Activated T-cell treated with anti-CD3 and anti-CD28 coated beads, Interleukin-2, amount 50 U/mL, for 4 hours (primary cell): ENCODE measurements at regions not wholly inside any gene's neighbourhood (a gene's known extent, or its start where the extent isn't known, plus 50 kb on each side); places are given as distances from the start of the nearest gene placed in this dataset.

Source experiments
- ATAC-seq, 2 donors: fragments of 200-7000 bp; cut with Tn5 transposase; one replicate each; pipeline ENCODE4 v1.10.0; 2021
- DNase-seq: peaks from one replicate; pipeline ENCODE4 v3.0.0-alpha.2; 2020
- H3K27me3 Mint-ChIP-seq: one replicate; pipeline ENCODE4 v1.8.0; 2021; ENCODE audit warnings: low read depth, mixed read lengths
- H3K36me3 Mint-ChIP-seq: one replicate; pipeline ENCODE4 v1.8.0; 2022; ENCODE audit warnings: mixed read lengths; ENCODE audit not compliant: insufficient read depth
- H3K4me1 Mint-ChIP-seq: one replicate; pipeline ENCODE4 v1.8.0; 2021; ENCODE audit warnings: low read depth, mixed read lengths
- H3K4me3 Mint-ChIP-seq: one replicate; pipeline ENCODE4 v1.8.0; 2021; ENCODE audit warnings: mild to moderate bottlenecking, moderate library complexity, mixed read lengths
- H3K9me3 Mint-ChIP-seq: one replicate; pipeline ENCODE4 v1.8.0; 2021; ENCODE audit warnings: mixed read lengths

DNA sequence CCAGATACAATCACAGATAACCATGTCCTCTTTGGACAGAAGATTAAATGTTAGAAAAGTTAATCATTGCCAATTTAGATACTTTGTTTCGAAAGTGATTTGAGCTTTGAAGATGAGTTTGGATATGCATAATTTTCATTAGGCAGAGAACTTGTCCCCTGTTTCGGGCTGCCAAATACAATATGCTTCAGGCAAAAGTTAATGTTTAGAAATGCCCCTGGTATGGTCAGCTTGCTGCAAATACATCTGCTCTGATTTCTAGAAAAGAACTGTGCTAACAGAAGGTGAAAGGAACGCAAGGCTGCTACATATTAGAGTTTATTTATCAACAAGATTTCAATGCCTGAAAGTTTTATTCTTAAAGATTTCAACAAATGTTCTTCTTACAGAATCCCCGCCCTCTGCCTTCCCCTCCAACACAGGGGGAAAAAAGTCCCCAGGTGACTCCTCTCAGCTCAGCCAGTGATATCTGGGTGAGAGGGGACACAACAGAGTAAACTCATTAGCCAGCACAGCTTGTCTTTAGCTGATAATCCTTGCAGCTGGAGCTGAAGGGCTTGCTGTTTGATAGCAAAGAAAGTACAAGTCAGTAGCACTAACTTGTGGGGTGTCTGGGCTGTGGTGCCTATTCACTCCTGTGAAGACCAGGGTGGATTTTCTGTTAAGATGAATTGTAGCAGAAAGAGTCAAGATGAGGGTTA, 435.7 kb downstream of the DMAC1 start:
- Mint-ChIP-seq H3K4me1 (no peaks in the 10 kb centered on the region), H3K4me3 (no peak overlapping the region), H3K27me3 (no peaks in the 10 kb centered on the region), H3K9me3 (no peaks in the 10 kb centered on the region), H3K36me3 (no peaks in the 10 kb centered on the region)
- ATAC-seq (no peak), DNase-seq (no peak)

DNA sequence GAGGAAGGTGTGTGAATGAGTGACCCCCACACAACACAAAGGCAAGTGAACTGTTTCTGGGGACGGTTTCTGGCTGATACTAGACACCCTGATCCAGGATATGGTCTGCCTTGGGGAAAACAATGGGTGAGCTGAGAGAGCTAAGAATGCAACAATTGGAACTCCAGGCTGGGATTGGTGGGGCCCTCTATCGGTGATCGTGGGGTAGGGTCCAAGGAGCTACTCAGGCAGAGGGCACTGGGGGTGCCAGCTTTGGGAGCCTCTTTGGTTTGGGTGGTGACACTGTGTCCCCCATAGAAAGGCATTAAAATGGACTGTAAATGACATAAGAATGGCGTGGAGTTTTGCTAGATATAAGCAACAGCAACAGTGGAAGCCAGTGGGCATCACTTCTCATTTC, 439.1 kb downstream of the DMAC1 start:
- no peak overlapping the region for H3K4me3 Mint-ChIP-seq
- no peak for DNase-seq

DNA sequence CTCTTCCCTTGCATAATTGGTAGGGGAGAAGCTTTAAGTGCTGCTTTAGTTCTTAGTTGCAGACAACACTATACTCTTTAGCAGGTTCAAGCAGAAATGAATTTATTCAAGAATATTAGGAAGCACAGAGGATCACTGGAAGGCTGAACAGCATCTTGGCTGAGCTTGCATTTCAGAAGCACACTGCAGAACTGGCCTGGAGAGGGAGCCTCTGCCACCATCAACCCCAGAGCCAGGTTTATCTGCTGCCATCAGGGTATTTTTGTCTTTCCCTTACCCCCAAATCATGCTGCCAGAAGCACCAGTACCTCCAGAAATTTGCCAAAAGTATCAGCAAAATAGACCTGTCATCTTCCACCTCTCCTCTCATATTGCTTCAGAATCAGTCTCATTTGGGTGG, 440.7 kb downstream of the DMAC1 start:
- peaks cover 3% of the 10 kb centered on the region for H3K27me3 Mint-ChIP-seq

More for the DNA sequence above, 439.1 kb downstream of the DMAC1 start:
- Mint-ChIP-seq H3K9me3 (no peaks in the 10 kb centered on the region), H3K4me1 (no peaks in the 10 kb centered on the region), H3K27me3 (no peaks in the 10 kb centered on the region), H3K36me3 (no peaks in the 10 kb centered on the region)
- ATAC-seq = no peak

DNA sequence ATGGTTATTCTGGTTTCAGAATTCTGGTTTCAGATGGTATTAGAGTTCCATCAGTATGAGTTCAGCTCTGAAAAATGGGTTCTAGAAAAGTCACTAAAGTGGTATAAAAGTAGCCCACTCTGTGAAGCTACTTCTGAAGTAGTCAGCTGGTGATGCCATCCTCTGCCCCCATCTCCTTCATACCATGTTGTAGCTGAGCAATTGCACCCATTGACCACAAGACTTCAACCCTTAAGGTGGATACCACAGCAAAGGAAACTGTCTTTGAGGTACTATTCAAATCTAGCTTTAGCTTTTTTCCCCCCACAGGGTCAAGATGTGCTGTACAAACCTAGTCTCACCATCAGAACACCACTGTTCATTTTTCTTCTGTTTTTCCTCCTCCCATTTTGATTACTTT, 444.9 kb downstream of the DMAC1 start:
- Mint-ChIP-seq H3K4me1 (no peaks in the 10 kb centered on the region), H3K27me3 (peaks cover 3% of the 10 kb centered on the region), H3K4me3 (no peak overlapping the region), H3K36me3 (no peaks in the 10 kb centered on the region), H3K9me3 (peaks cover 3% of the 10 kb centered on the region)
- DNase-seq = no peak
- no peak for ATAC-seq

More for the DNA sequence above, 440.7 kb downstream of the DMAC1 start:
- Mint-ChIP-seq H3K4me1 (no peaks in the 10 kb centered on the region), H3K9me3 (no peaks in the 10 kb centered on the region), H3K36me3 (no peaks in the 10 kb centered on the region), H3K4me3 (no peak overlapping the region)
- ATAC-seq (no peak), DNase-seq (no peak)

DNA sequence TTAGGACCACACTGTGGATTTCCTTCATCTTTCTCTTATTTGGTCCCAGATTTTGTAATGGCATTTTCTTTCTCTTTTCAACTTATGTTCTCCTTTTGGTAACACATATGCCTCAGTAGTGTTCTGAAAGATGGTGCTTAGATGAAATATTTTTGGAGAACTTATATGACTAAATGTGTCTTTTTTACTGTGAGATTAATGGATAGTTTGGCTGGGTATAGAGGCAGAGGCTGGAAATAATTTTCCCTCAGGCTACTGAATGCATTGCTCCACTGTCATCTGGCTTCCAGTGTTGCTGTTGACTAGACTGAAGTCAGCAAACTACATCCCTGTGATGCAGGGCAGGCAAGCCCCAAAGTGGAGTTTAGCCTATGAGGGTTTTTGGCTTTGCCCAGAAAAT, 450.9 kb downstream of the DMAC1 start:
- no peaks in the 10 kb centered on the region for H3K4me1 Mint-ChIP-seq
- no peaks in the 10 kb centered on the region for H3K36me3 Mint-ChIP-seq
- H3K27me3 Mint-ChIP-seq = peaks cover 2% of the 10 kb centered on the region
- peaks cover 8% of the 10 kb centered on the region for H3K9me3 Mint-ChIP-seq
- ATAC-seq (no peak), DNase-seq (no peak)
- no peak overlapping the region for H3K4me3 Mint-ChIP-seq

DNA sequence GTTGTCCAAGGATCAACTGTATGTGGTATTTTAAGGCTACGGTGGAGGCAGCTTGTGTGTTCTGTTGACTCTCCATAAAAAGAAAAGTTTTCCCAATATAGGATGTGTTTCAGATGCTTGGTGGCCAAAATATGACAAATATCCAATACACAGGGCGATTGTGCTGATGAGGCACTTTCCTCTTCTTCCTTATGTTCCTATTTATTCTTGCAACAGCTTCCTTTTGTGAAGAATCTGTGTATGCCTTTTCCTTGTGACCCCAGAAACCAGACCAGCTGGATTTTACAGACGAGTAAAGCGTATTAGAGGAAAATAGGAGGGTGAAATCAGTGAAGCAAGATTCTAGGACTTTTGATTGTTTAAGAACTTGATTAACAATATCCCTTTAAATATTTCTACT, 452.0 kb downstream of the DMAC1 start:
- H3K4me3 Mint-ChIP-seq = no peak overlapping the region
- H3K9me3 Mint-ChIP-seq = peaks cover 8% of the 10 kb centered on the region
- H3K36me3 Mint-ChIP-seq = no peaks in the 10 kb centered on the region
- H3K4me1 Mint-ChIP-seq = no peaks in the 10 kb centered on the region
- peaks cover 2% of the 10 kb centered on the region for H3K27me3 Mint-ChIP-seq
- DNase-seq (no peak), ATAC-seq (no peak)

DNA sequence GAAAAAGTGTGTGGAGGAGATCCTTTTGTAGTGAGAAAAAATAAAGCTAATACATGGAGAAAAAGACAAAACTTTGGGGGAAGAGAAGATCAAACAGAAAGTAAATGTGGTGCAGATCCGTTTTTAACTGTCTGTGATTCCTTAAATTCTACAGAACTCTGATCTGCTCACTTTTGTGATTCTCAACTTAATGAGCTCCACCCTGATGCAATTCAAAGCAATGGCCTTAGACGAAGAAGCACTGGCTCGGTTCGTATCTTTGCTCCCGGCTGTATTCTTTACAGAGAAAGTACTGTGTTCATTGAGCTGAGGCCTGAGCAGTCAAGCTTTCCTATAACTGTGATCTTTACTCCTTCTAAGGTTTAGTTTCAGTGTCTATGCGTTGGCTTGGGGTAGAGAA, 453.4 kb downstream of the DMAC1 start:
- no peaks in the 10 kb centered on the region for H3K36me3 Mint-ChIP-seq
- H3K27me3 Mint-ChIP-seq = peaks cover 9% of the 10 kb centered on the region
- no peak for ATAC-seq
- peaks cover 8% of the 10 kb centered on the region for H3K9me3 Mint-ChIP-seq
- DNase-seq = no peak
- no peak overlapping the region for H3K4me3 Mint-ChIP-seq
- no peaks in the 10 kb centered on the region for H3K4me1 Mint-ChIP-seq

DNA sequence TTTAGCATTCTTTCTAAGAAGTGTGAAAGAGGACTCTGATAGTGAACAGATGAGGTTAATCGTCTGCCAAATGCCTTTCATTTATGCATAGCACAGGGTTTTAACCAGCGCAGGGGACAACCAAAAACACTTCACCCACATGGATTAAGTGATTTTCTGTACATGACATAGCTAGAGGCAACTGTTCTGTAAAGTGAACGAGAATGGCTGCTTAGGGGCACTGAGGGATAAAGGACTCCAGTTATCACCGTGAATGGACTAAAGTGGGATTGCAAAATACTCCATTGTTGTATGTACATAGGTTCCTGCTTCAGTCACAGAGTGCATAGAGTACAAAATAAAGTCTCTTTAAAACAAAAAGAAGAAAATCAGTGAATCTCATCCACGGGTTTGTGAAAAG, 456.8 kb downstream of the DMAC1 start:
- no peaks in the 10 kb centered on the region for H3K9me3 Mint-ChIP-seq
- no peak overlapping the region for H3K4me3 Mint-ChIP-seq
- no peaks in the 10 kb centered on the region for H3K36me3 Mint-ChIP-seq
- no peaks in the 10 kb centered on the region for H3K4me1 Mint-ChIP-seq
- no peak for ATAC-seq
- H3K27me3 Mint-ChIP-seq = peaks cover 12% of the 10 kb centered on the region
- no peak for DNase-seq

DNA sequence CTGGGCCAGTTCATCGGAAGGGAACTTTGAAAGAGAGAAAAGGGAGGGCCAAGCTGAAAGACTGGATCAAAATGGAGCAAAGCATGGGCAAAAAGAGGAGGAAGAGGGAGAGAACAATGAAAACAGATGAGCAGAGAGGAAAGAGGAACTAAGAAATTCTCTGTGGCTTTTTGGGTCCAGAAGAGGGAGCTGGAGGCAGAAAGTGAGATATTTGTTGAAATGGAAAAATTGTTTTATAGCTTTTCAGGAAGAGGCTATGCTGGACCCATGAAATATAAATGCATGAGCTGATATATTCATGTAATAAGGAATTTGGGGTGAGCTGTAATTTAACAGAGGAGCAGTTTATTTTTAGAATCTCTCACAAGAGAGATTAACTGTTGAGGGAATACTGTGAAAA, 457.3 kb downstream of the DMAC1 start:
- Mint-ChIP-seq H3K27me3 (peaks cover 12% of the 10 kb centered on the region), H3K36me3 (no peaks in the 10 kb centered on the region), H3K4me3 (no peak overlapping the region), H3K9me3 (no peaks in the 10 kb centered on the region), H3K4me1 (no peaks in the 10 kb centered on the region)
- DNase-seq (no peak), ATAC-seq (no peak)

DNA sequence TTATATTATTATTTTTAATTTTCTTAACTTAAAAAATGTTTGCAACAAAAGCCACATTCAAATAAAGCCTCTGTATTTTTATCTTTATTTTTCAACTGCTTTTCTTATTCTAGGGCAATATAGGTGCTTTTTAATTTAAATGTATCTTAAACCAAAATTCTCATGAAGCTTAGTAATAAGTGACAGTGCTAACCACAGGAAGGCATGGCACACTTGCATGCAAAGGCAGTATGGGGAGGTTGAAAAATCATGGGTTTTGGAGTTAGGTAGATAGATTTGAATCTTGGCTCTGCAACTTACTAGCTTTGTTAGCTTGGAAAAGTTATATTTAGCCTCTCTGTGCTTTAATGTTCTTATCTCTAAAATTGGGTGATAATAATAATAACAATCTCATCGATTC, 458.0 kb downstream of the DMAC1 start:
- Mint-ChIP-seq H3K4me1 (no peaks in the 10 kb centered on the region), H3K36me3 (no peaks in the 10 kb centered on the region), H3K9me3 (no peaks in the 10 kb centered on the region), H3K27me3 (peaks cover 14% of the 10 kb centered on the region), H3K4me3 (no peak overlapping the region)
- no peak for DNase-seq
- no peak for ATAC-seq

DNA sequence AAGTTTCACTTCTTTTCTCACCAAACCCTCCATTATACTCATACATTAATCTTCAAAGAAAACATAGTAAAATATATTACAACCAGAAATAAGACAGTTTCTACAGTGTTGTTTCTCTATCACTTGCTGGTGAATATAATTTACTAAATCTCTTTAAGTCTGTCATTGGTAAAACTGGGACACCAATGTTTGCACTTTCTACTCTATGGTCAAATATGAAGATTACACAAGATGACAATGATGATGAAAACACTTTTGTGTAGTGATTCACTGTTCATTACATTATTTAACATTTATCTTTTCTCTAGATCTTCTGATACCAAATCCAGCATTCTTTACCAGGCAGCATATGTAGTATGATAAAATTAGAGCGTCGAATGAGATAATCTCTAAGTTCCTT, 459.1 kb downstream of the DMAC1 start:
- DNase-seq = no peak
- Mint-ChIP-seq H3K9me3 (no peaks in the 10 kb centered on the region), H3K27me3 (peaks cover 14% of the 10 kb centered on the region), H3K4me1 (no peaks in the 10 kb centered on the region), H3K36me3 (no peaks in the 10 kb centered on the region), H3K4me3 (no peak overlapping the region)
- no peak for ATAC-seq

DNA sequence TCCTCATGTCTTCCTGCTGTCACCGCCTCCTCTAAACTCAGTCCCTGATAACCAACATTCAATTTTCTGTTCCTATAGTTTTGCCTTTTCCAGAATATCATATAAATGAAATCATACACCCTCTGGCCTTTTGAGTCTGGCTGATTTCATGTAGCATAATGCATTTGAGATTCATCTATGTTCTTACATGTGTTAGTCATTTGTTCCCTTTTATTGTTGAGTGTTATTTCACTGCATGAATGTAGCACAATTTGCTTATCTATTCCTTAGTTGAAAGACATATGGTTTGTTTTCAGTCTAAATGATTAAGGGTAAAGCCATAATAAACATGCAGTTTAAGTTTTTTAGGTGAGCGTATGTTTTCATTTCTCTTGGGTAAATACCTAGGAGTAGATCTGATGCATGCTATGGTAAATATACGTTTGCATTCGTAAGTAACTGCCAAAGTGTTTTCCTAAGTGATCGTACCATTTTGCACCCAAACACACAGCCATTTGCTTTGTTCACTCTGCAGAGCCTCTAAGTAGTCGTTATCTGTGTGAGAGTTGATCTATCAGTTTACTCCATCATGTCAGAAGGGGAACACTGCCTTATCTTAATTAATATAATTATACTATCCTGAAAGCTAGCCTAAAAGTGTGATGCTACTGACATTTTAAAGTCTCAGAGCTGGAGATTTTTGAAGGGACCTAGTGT, 460.8 kb downstream of the DMAC1 start:
- Mint-ChIP-seq H3K9me3 (no peaks in the 10 kb centered on the region), H3K4me1 (no peaks in the 10 kb centered on the region), H3K4me3 (no peak overlapping the region), H3K27me3 (peaks cover 12% of the 10 kb centered on the region), H3K36me3 (no peaks in the 10 kb centered on the region)
- ATAC-seq (no peak), DNase-seq (no peak)

DNA sequence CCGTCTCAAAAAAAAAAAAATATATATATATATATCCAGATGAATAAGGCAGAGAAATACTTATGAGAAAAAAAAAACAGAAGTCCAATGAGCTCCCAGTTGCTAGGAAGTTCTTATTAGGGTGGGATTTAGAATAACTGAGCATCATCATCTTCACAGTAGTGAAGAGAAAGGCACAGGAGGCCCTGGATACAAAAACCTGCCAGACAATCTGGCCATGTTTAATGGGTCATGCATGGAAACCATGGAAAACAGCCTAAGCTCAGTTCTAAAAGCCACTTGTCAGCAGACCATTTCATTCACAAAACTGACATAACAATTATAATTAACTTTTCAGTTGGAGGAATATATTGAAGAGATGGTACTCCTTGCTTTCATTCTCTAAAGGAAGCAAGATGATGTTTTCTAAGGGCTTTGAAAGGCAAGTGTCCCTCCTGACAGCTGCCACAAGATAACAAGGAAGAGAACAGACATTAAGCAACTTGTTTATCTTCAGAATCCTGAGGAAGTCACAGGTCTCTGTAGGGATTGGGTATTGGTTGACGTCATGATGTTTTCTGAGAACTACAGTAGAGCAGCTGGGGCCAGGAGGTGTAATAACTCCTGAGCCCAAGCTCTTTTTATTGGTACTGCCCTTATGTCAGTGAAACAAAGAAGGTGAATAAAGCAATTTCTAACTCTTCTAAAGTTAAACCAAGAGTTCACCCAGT, 463.1 kb downstream of the DMAC1 start:
- H3K36me3 Mint-ChIP-seq = no peaks in the 10 kb centered on the region
- no peak overlapping the region for H3K4me3 Mint-ChIP-seq
- H3K9me3 Mint-ChIP-seq = no peaks in the 10 kb centered on the region
- peaks cover 5% of the 10 kb centered on the region for H3K27me3 Mint-ChIP-seq
- no peak for ATAC-seq
- H3K4me1 Mint-ChIP-seq = no peaks in the 10 kb centered on the region
- DNase-seq = no peak

DNA sequence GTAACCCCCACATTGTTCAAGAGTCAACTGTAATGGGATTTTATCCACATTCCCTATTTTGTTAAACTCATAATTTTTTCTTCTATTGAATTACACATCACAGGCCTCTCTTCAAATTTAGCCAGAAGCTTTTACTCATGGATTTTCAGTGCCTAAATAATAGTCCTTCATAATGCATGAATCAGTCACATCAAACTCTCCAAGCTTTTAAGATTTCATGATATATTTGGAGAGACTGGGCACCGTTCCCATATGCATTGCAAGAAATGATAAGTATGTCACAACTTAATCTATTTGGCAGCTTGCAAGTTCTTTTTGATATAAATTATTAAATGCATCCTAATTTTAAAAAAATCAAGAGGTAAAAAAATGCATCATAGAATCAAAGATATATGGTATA, 465.9 kb downstream of the DMAC1 start:
- Mint-ChIP-seq H3K36me3 (no peaks in the 10 kb centered on the region), H3K9me3 (no peaks in the 10 kb centered on the region), H3K4me3 (no peak overlapping the region), H3K27me3 (peaks cover 5% of the 10 kb centered on the region), H3K4me1 (no peaks in the 10 kb centered on the region)
- DNase-seq (no peak), ATAC-seq (no peak)

DNA sequence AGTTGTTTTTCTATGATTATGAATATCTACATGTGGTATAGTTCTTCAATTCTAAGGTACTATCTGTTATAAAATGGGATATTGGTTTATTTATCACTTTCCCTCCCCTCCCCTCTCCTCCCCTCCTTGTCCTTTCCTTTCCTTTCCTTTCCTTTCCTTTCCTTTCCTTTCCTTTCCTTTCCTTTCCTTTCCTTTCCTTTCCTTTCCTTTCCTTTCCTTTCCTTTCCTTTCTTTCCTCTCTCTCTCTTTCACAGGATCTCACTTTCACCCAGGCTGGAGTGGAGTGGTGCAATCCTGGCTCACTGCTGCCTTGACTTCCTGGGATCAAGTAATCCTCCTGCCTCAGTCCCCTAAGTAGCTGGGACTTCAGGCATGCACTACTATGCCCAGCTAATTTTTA, 466.8 kb downstream of the DMAC1 start:
- Mint-ChIP-seq H3K4me1 (no peaks in the 10 kb centered on the region), H3K9me3 (no peaks in the 10 kb centered on the region), H3K36me3 (no peaks in the 10 kb centered on the region), H3K4me3 (no peak overlapping the region), H3K27me3 (peaks cover 2% of the 10 kb centered on the region)
- no peak for DNase-seq
- no peak for ATAC-seq
